Esophagus squamous epithelium (tissue), 5 donors: ENCODE measurements at regions not wholly inside any gene's neighbourhood (a gene's known extent, or its start where the extent isn't known, plus 50 kb on each side); places are given as distances from the start of the nearest gene placed in this dataset.

Experiments
- DNase-seq: peaks from one replicate; lab custom pipeline; 2025; lab: John Stamatoyannopoulos, UW
- H3K27ac ChIP-seq, 4 donors: fragments of 200-600 bp; sonication (generic); one replicate each; pipeline ENCODE4 v1.5.1; 2016 to 2019; ENCODE audit warnings: mild to moderate bottlenecking in 1 of 4
- H3K27me3 ChIP-seq, 4 donors: fragments of 200-600 bp; sonication (generic); 1 replicate in 3 of 4; 2 replicates in 1 of 4; pipeline versions ENCODE4 v1.5.1 to v1.6.0; 2017 to 2021; ENCODE audit warnings: antibody characterized with exemption in 1 of 4
- H3K36me3 ChIP-seq, 3 donors: fragments of 200-600 bp; sonication (generic); one replicate each; pipeline ENCODE4 v1.5.1; 2016 to 2019
- H3K4me1 ChIP-seq, 3 donors: fragments of 200-600 bp; sonication (generic); one replicate each; pipeline ENCODE4 v1.5.1; 2017 to 2019
- H3K4me3 ChIP-seq, 4 donors: fragments of 200-600 bp; sonication (generic); 1 replicate in 3 of 4; 2 replicates in 1 of 4; pipeline ENCODE4 v1.5.1; 2016 to 2019; ENCODE audit warnings: mild to moderate bottlenecking in 2 of 4, moderate library complexity in 1 of 4
- H3K9me3 ChIP-seq, 3 donors: fragments of 200-600 bp; sonication (generic); one replicate each; pipeline ENCODE4 v1.5.1; 2016 to 2019
- CTCF ChIP-seq, 6 experiments: fragments of 450-650 bp in 4 of 6; fragments of 200-600 bp in 2 of 6; sonication (generic) in 2 of 6; IDR thresholded peaks; one replicate each; pipeline ENCODE4 v1.5.1; 2016 to 2019; ENCODE audit warnings: antibody characterized with exemption in 6 of 6, mild to moderate bottlenecking in 4 of 6, moderate library complexity in 4 of 6
- POLR2A ChIP-seq, 4 donors: fragments of 450-650 bp; IDR thresholded peaks; one replicate each; pipeline ENCODE4 v1.6.1; 2017; ENCODE audit warnings: antibody characterized with exemption in 4 of 4, mild to moderate bottlenecking in 4 of 4, moderate library complexity in 3 of 4
- WGBS, 2 donors: methylation state at CpG; one replicate each; pipeline ENCODE4 v1.1.5; 2018; 5-methylcytosine and 5-hydroxymethylcytosine counted together
- intact Hi-C: fragments of 100-400 bp; cut with DNase I; formaldehyde crosslinking; loops from one replicate; pipeline ENCODE4 v1.15.0; 2022
- donor health status: DM: yes; HTN: yes; CAD: no.

GRCh38 chr6:42507901-42508300, 55.9 kb upstream of the UBR2 start:
- peaks cover 0 to 7% (median 0%) of the 10 kb centered on the region in 3 donors for H3K4me1 ChIP-seq
- H3K9me3 ChIP-seq = no peaks in the 10 kb centered on the region
- peaks cover 0 to 47% (median 0%) of the 10 kb centered on the region in 4 donors for H3K27me3 ChIP-seq
- no peak for DNase-seq
- H3K27ac ChIP-seq = no peak overlapping the region
- no peaks in the 10 kb centered on the region for H3K36me3 ChIP-seq
- intact Hi-C loops = no loop called here
- WGBS, 2 donors = 38% methylated on average over 1 of the region's 1 CpG
- H3K4me3 ChIP-seq = no peak overlapping the region
- TF ChIP-seq POLR2A (IDR thresholded peaks at IDR 0.05) (no peak), CTCF (IDR thresholded peaks at IDR 0.05) (no peak)

GRCh38 chr6:42507195-42507594, 55.5 kb upstream of the TRERF1 start:
- Histone ChIP-seq H3K27me3 (peaks cover 0 to 46% (median 0%) of the 10 kb centered on the region in 4 donors), H3K4me3 (no peak overlapping the region), H3K4me1 (peaks cover 0 to 3% (median 0%) of the 10 kb centered on the region in 3 donors), H3K9me3 (no peaks in the 10 kb centered on the region), H3K36me3 (no peaks in the 10 kb centered on the region), H3K27ac (no peak overlapping the region)
- no peak for DNase-seq
- intact Hi-C loops = no loop called here
- WGBS, 2 donors = 57 to 63% methylated on average over 2 of the region's 2 CpGs
- TF ChIP-seq CTCF (IDR thresholded peaks at IDR 0.05) (no peak), POLR2A (IDR thresholded peaks at IDR 0.05) (no peak)

DNA sequence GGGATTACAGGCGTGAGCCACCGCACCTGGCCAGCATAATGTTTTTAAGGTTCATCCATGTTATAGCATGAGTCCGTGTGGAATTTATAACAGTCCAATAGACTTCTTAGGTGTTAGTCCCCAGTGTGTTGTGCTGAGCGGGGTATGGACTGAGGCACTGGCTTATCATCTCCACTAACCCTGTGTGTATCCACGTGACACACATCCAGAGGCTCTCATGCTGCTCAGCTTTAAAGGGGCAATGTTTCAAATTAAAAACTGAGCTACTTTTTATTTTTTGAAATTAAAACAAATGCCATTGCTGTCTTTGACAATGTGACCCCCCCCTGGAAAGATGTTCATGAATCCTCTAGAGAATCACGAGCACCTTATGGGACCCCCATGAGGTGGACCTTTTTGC, 54.3 kb upstream of the TRERF1 start:
- no peak overlapping the region for H3K27ac ChIP-seq
- TF ChIP-seq CTCF (IDR thresholded peaks at IDR 0.05) (no peak), POLR2A (IDR thresholded peaks at IDR 0.05) (no peak)
- no peaks in the 10 kb centered on the region for H3K4me1 ChIP-seq
- no peaks in the 10 kb centered on the region for H3K36me3 ChIP-seq
- no peak for DNase-seq
- WGBS, 2 donors = 84 to 91% methylated on average over 6 of the region's 6 CpGs
- intact Hi-C loops = no loop called here
- no peaks in the 10 kb centered on the region for H3K9me3 ChIP-seq
- no peak overlapping the region for H3K4me3 ChIP-seq
- H3K27me3 ChIP-seq = peaks cover 0 to 41% (median 0%) of the 10 kb centered on the region in 4 donors

- H3K36me3 ChIP-seq = no peaks in the 10 kb centered on the region
- no peak for TF ChIP-seq POLR2A (IDR thresholded peaks at IDR 0.05)
- TF ChIP-seq CTCF (IDR thresholded peaks at IDR 0.05) = no peak
- intact Hi-C loops = no loop called here
- DNase-seq = no peak
- H3K9me3 ChIP-seq = no peaks in the 10 kb centered on the region
- no peak overlapping the region for H3K27ac ChIP-seq
- no peak overlapping the region for H3K4me3 ChIP-seq
- 7 to 15% methylated on average over 1 of the region's 1 CpG for WGBS, 2 donors
- H3K4me1 ChIP-seq = no peaks in the 10 kb centered on the region
- peaks cover 0 to 42% (median 0%) of the 10 kb centered on the region in 4 donors for H3K27me3 ChIP-seq
These were observed 53.6 kb upstream of the TRERF1 start for GRCh38 chr6:42505385-42505718.

DNA sequence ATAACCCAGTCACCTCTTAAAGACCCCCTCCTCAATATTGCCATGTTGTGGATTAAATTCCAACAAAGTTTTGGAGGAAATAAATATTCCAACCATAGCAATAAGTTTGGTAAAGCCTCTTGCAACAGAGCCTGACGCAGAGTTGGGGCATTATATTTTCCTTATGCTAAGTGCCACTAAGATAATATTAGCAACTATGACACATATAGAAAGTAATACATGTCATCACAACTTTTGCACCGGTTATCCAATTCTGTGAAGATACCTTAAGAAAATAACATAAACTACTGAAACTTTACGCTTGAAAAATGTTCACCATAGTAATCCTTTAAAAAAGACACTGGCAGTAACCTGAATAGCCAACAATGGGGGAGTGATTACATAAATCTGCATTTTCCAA, 52.2 kb upstream of the TRERF1 start:
- Histone ChIP-seq H3K27ac (no peak overlapping the region), H3K4me1 (no peaks in the 10 kb centered on the region), H3K4me3 (no peak overlapping the region), H3K36me3 (no peaks in the 10 kb centered on the region), H3K27me3 (peaks cover 0 to 44% (median 0%) of the 10 kb centered on the region in 4 donors), H3K9me3 (no peaks in the 10 kb centered on the region)
- TF ChIP-seq CTCF (IDR thresholded peaks at IDR 0.05) = no peak
- no peak for TF ChIP-seq POLR2A (IDR thresholded peaks at IDR 0.05)
- intact Hi-C loops = no loop called here
- no peak for DNase-seq
- WGBS, 2 donors = 75 to 82% methylated on average over 3 of the region's 3 CpGs
